Peyer's patch (tissue), 4 donors: ENCODE measurements at regions not wholly inside any gene's neighbourhood (a gene's known extent, or its start where the extent isn't known, plus 50 kb on each side); places are given as distances from the start of the nearest gene placed in this dataset.

Experiments
- DNase-seq, 3 donors: peaks; one replicate each; pipeline ENCODE4 v3.0.0-alpha.2; 2017 to 2019
- H3K27ac ChIP-seq, 4 donors: fragments of 200-600 bp; sonication (generic); one replicate each; pipeline ENCODE4 v1.5.1; 2016 to 2019
- H3K27me3 ChIP-seq, 2 donors: fragments of 200-600 bp; sonication (generic); one replicate each; pipeline ENCODE4 v1.5.1; 2019
- H3K36me3 ChIP-seq, 3 donors: fragments of 200-600 bp; sonication (generic); one replicate each; pipeline ENCODE4 v1.5.1; 2016 to 2019
- H3K4me1 ChIP-seq, 4 donors: fragments of 200-600 bp; sonication (generic); one replicate each; pipeline ENCODE4 v1.5.1; 2016 to 2019
- H3K4me3 ChIP-seq, 4 donors: fragments of 200-600 bp; sonication (generic); 1 replicate in 3 of 4; 2 replicates in 1 of 4; pipeline ENCODE4 v1.5.1; 2016 to 2019; ENCODE audit warnings: mild to moderate bottlenecking in 1 of 4
- H3K9me3 ChIP-seq, 4 donors: fragments of 200-600 bp; sonication (generic); one replicate each; pipeline ENCODE4 v1.5.1; 2016 to 2019; ENCODE audit warnings: mild to moderate bottlenecking in 1 of 4
- CTCF ChIP-seq, 6 experiments: fragments of 450-650 bp in 4 of 6; fragments of 200-600 bp in 2 of 6; sonication (generic) in 1 of 6; IDR thresholded peaks; one replicate each; pipeline ENCODE4 v1.5.1; 2017 to 2019; ENCODE audit warnings: antibody characterized with exemption in 6 of 6, mild to moderate bottlenecking in 3 of 6, moderate library complexity in 1 of 6
- POLR2A ChIP-seq, 2 donors: fragments of 450-650 bp; IDR thresholded peaks; one replicate each; pipeline ENCODE4 v1.5.1; 2017; ENCODE audit warnings: antibody characterized with exemption in 2 of 2, mild to moderate bottlenecking in 2 of 2, moderate library complexity in 2 of 2

GRCh38 chr5:92729088-92729487 lies 851.9 kb downstream of the NR2F1-AS1 start:
- Histone ChIP-seq H3K27me3 (no peaks in the 10 kb centered on the region), H3K4me3 (no peak overlapping the region), H3K9me3 (no peaks in the 10 kb centered on the region), H3K36me3 (no peaks in the 10 kb centered on the region), H3K27ac (no peak overlapping the region), H3K4me1 (no peaks in the 10 kb centered on the region)
- no peak for TF ChIP-seq POLR2A (IDR thresholded peaks at IDR 0.05)
- DNase-seq = no peak

- no peak for DNase-seq
Measured at GRCh38 chr5:92715946-92716520, 865.0 kb downstream of the NR2F1-AS1 start.

GRCh38 chr5:92713826-92714225 lies 867.2 kb downstream of the NR2F1-AS1 start:
- Histone ChIP-seq H3K27ac (no peak overlapping the region), H3K4me1 (no peaks in the 10 kb centered on the region), H3K36me3 (no peaks in the 10 kb centered on the region), H3K4me3 (no peak overlapping the region), H3K27me3 (no peaks in the 10 kb centered on the region), H3K9me3 (no peaks in the 10 kb centered on the region)
- DNase-seq = no peak
- TF ChIP-seq POLR2A (IDR thresholded peaks at IDR 0.05) = no peak
- TF ChIP-seq CTCF (IDR thresholded peaks at IDR 0.05) = no peak

More at GRCh38 chr5:92715946-92716520, 865.0 kb downstream of the NR2F1-AS1 start:
- no peak overlapping the region for H3K27ac ChIP-seq
- no peaks in the 10 kb centered on the region for H3K9me3 ChIP-seq
- TF ChIP-seq CTCF (IDR thresholded peaks at IDR 0.05) (no peak), POLR2A (IDR thresholded peaks at IDR 0.05) (no peak)
- H3K4me3 ChIP-seq = no peak overlapping the region
- H3K4me1 ChIP-seq = no peaks in the 10 kb centered on the region
- H3K27me3 ChIP-seq = no peaks in the 10 kb centered on the region
- H3K36me3 ChIP-seq = no peaks in the 10 kb centered on the region

- H3K9me3 ChIP-seq = no peaks in the 10 kb centered on the region
- H3K4me3 ChIP-seq = no peak overlapping the region
- no peak for TF ChIP-seq CTCF (IDR thresholded peaks at IDR 0.05)
- TF ChIP-seq POLR2A (IDR thresholded peaks at IDR 0.05) = no peak
- H3K4me1 ChIP-seq = no peaks in the 10 kb centered on the region
- no peaks in the 10 kb centered on the region for H3K27me3 ChIP-seq
- H3K27ac ChIP-seq = no peak overlapping the region
- DNase-seq = no peak
- H3K36me3 ChIP-seq = no peaks in the 10 kb centered on the region
Measured at GRCh38 chr5:92713335-92713743, 867.7 kb downstream of the NR2F1-AS1 start.

GRCh38 chr5:92711956-92712355 lies 869.1 kb downstream of the NR2F1-AS1 start:
- Histone ChIP-seq H3K4me3 (no peak overlapping the region), H3K27ac (no peak overlapping the region), H3K9me3 (no peaks in the 10 kb centered on the region), H3K27me3 (no peaks in the 10 kb centered on the region), H3K36me3 (no peaks in the 10 kb centered on the region), H3K4me1 (no peaks in the 10 kb centered on the region)
- DNase-seq = no peak
- no peak for TF ChIP-seq POLR2A (IDR thresholded peaks at IDR 0.05)
- TF ChIP-seq CTCF (IDR thresholded peaks at IDR 0.05) = no peak

GRCh38 chr5:92704590-92704989 lies 876.4 kb downstream of the NR2F1-AS1 start:
- H3K36me3 ChIP-seq = no peaks in the 10 kb centered on the region
- no peaks in the 10 kb centered on the region for H3K9me3 ChIP-seq
- H3K27ac ChIP-seq = no peak overlapping the region
- no peak overlapping the region for H3K4me3 ChIP-seq
- no peaks in the 10 kb centered on the region for H3K4me1 ChIP-seq
- no peaks in the 10 kb centered on the region for H3K27me3 ChIP-seq
- no peak for TF ChIP-seq CTCF (IDR thresholded peaks at IDR 0.05)
- no peak for TF ChIP-seq POLR2A (IDR thresholded peaks at IDR 0.05)
- DNase-seq = no peak
